WERI-Rb-1 (cell line): ENCODE measurements at regions not wholly inside any gene's neighbourhood (a gene's known extent, or its start where the extent isn't known, plus 50 kb on each side); places are given as distances from the start of the nearest gene placed in this dataset.
"Not testable (repeated sequence)": the region's sequence is repeated elsewhere in the genome, so short reads cannot be mapped to it uniquely, and the experiment has no call there.

Experiments used
- DNase-seq: peaks from one replicate; pipeline ENCODE4 v3.0.0-alpha.2; 2020
- H3K27ac ChIP-seq: fragments of 250-450 bp; sonication (Bioruptor Pico); 2 replicates; pipeline ENCODE4 v1.5.1; 2020; ENCODE audit warnings: mild to moderate bottlenecking, moderate library complexity
- H3K27me3 ChIP-seq: fragments of 250-450 bp; sonication (Bioruptor Pico); 2 replicates; pipeline ENCODE4 v1.5.1; 2021; ENCODE audit warnings: mild to moderate bottlenecking, low read depth, moderate library complexity; ENCODE audit not compliant: insufficient read depth, severe bottlenecking
- H3K36me3 ChIP-seq: fragments of 250-450 bp; sonication (Bioruptor Pico); 2 replicates; pipeline ENCODE4 v1.5.1; 2020; ENCODE audit warnings: mild to moderate bottlenecking, moderate library complexity
- H3K4me3 ChIP-seq: 2 replicates; pipeline ENCODE4 v1.5.1; 2011; ENCODE audit warnings: low read depth, mild to moderate bottlenecking, control low read depth, low read length
- H3K9me3 ChIP-seq: fragments of 250-450 bp; sonication (Bioruptor Pico); 2 replicates; pipeline ENCODE4 v1.5.1; 2021; ENCODE audit warnings: mild to moderate bottlenecking, moderate library complexity; ENCODE audit not compliant: severe bottlenecking
- TF ChIP-seq, protein P1 (sequence below): IDR thresholded peaks from 2 replicates; pipeline ENCODE4 v1.5.1; 2011; ENCODE audit warnings: low read depth, mild to moderate bottlenecking, control low read depth, inconsistent platforms, low read length

DNA sequence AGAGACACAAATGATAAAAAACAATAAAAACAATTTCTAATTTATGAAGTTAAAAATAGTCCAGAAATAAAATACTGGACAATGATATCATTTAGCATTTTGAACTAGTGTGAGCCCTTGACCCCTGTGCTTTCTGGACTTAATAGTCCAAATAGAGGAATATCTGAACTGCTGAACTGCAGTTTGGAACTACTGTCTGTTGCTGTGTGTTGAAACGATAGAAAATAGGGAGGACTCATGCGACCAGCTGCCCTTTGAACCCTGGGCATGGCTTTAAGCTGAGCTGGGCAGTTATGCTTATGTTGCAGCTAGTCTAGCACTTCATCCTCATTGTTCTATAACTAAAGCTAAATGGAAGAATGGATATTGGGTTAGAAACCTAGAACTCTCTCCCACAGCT is 99.5 kb downstream of the FMR1NB start:
- Histone ChIP-seq H3K4me3 (no peak overlapping the region), H3K36me3 (no peaks in the 10 kb centered on the region), H3K27ac (no peak overlapping the region), H3K27me3 (no peaks in the 10 kb centered on the region), H3K9me3 (no peaks in the 10 kb centered on the region)
- no peak for DNase-seq
- TF ChIP-seq, protein P1, sequence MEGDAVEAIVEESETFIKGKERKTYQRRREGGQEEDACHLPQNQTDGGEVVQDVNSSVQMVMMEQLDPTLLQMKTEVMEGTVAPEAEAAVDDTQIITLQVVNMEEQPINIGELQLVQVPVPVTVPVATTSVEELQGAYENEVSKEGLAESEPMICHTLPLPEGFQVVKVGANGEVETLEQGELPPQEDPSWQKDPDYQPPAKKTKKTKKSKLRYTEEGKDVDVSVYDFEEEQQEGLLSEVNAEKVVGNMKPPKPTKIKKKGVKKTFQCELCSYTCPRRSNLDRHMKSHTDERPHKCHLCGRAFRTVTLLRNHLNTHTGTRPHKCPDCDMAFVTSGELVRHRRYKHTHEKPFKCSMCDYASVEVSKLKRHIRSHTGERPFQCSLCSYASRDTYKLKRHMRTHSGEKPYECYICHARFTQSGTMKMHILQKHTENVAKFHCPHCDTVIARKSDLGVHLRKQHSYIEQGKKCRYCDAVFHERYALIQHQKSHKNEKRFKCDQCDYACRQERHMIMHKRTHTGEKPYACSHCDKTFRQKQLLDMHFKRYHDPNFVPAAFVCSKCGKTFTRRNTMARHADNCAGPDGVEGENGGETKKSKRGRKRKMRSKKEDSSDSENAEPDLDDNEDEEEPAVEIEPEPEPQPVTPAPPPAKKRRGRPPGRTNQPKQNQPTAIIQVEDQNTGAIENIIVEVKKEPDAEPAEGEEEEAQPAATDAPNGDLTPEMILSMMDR = no peak

DNA sequence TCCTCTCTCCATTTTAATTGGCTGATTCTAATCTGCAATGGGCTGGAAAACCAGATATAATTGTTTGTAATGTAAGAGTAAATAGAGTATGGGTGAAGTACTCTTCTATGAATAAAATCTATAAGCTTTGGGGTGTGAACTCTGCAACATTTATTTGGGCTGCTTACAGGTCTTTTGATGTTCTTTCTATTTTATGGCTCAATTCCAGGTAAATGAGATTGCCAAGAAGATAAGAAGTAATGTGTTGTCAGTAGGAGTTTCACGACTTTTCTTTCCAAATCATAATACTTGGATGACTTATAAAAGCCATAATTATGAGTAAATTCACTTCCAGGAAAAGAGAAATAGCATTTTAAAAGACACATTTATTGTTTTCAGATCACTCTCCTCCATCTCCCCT is 103.5 kb downstream of the FMR1NB start:
- peaks cover 3% of the 10 kb centered on the region for H3K27me3 ChIP-seq
- TF ChIP-seq, protein P1 = no peak
- no peaks in the 10 kb centered on the region for H3K9me3 ChIP-seq
- DNase-seq = no peak
- no peak overlapping the region for H3K4me3 ChIP-seq
- H3K36me3 ChIP-seq = no peaks in the 10 kb centered on the region
- H3K27ac ChIP-seq = no peak overlapping the region

DNA sequence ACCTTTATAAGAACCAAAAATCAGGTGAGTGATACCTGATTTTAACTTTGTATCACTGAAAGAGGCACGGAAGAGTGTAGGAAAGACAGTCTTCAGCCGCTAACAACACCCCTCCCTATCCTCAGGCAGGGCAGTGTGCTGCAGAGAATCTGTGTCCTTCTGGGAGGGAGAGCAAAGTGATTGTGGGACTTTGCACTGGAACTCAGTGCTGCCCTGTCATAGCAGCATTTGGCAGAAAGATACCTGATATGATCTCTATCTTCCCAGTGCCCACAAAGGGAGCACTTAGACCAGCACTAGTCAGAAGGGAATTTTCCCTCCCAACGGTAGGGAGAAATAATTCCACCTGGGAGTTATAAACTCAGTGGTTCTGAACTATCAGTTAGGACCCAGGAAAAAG is 139.0 kb downstream of the FMR1NB start:
- Histone ChIP-seq H3K36me3 (no peaks in the 10 kb centered on the region), H3K9me3 (no peaks in the 10 kb centered on the region), H3K4me3 (no peak overlapping the region), H3K27me3 (no peaks in the 10 kb centered on the region), H3K27ac (no peak overlapping the region)
- TF ChIP-seq, protein P1 = no peak
- DNase-seq = no peak

DNA sequence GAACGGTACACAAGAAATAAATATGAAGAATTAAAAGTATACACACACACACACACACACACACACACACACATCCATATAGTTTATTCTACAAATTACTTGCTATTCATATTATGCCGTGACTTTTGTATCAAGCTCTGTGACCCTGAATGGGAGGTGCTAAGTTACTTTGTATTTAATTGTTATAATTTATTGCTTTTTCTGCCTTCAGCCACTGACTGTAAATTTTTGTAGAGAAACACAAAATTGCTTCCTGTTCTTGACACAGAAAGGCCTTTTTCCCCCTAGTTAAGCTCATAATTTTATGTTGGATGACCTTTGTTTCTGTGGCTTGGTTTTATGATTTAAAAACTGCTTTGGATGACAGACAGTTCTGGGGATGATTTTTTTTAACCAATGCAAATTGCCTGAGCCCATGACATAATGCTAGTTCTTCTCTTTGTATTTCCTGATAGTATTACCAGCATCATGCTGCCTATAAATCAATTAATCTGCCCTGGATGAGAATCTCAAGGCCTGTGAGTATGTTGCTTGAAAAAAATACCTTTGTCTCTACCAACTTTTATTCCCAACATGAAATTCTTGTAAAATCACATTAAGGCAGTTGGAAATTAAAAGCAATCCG is 140.0 kb downstream of the FMR1NB start:
- no peaks in the 10 kb centered on the region for H3K9me3 ChIP-seq
- no peak overlapping the region for H3K27ac ChIP-seq
- TF ChIP-seq, protein P1 = no peak
- H3K27me3 ChIP-seq = no peaks in the 10 kb centered on the region
- H3K4me3 ChIP-seq = no peak overlapping the region
- no peaks in the 10 kb centered on the region for H3K36me3 ChIP-seq
- no peak for DNase-seq

DNA sequence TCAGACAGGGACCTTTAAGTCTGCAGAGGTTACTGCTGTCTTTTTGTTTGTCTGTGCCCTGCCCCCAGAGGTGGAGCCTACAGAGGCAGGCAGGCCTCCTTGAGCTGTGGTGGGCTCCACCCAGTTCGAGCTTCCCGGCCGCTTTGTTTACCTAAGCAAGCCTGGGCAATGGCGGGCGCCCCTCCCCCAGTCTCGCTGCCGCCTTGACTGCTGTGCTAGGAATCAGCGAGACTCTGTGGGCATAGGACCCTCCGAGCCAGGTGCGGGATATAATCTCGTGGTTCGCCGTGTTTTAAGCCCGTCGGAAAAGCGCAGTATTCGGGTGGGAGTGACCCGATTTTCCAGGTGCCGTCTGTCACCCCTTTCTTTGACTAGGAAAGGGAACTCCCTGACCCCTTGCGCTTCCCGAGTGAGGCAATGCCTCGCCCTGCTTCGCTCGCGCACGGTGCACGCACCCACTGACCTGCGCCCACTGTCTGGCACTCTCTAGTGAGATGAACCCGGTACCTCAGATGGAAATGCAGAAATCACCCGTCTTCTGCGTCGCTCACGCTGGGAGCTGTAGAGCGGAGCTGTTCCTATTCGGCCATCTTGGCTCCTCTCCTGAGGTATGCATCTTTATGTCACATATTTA is 147.9 kb downstream of the FMR1NB start:
- not testable (repeated sequence) for DNase-seq, H3K9me3 ChIP-seq, H3K27me3 ChIP-seq, H3K4me3 ChIP-seq, H3K27ac ChIP-seq, H3K36me3 ChIP-seq

DNA sequence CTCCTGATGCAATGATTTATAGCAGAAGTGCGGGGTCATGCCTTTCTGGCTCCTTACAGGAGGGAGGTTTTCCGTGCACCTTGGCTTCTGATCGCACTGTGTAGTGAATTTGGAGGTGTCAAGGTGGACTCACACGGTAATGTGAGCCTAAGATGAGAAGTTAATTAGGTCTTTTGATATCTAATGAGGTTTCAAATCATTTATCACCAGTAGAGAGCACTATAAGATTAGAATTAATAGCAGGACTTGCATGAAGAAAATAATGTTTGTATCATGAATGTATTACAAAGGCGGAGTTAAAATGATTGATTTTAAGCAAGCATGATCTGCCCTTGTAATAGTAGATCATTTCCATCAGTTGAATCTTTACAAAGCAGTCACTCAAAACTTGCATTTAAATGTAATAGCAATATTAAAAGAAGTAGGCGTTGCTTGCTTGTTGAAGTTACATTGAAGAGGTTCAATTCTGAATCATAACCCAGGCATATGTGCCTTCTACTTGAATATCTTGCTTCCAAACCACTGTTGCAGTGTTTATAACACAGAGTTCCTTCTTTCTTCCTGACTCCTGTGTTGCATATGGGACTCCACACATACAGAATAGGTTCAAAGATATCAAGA is 152.1 kb downstream of the FMR1NB start:
- TF ChIP-seq, protein P1 = no peak
- H3K4me3 ChIP-seq = no peak overlapping the region
- no peak overlapping the region for H3K27ac ChIP-seq
- no peaks in the 10 kb centered on the region for H3K9me3 ChIP-seq
- H3K36me3 ChIP-seq = no peaks in the 10 kb centered on the region
- DNase-seq = no peak
- no peaks in the 10 kb centered on the region for H3K27me3 ChIP-seq
